GM12878 (cell line): ENCODE measurements at regions not wholly inside any gene's neighbourhood (a gene's known extent, or its start where the extent isn't known, plus 50 kb on each side); places are given as distances from the start of the nearest gene placed in this dataset.
"Not testable (repeated sequence)": the region's sequence is repeated elsewhere in the genome, so short reads cannot be mapped to it uniquely, and the experiment has no call there.

Experiments used
- ATAC-seq: fragments of 200-7000 bp; cut with Tn5 transposase; 3 replicates; pipeline ENCODE4 v1.9.1; 2020; ENCODE audit warnings: mild to moderate bottlenecking, moderate library complexity
- BruUV-seq: library from RNA; stranded (reverse); fragments of 400-500 nt; replicated peaks from 2 replicates; lab custom pipeline; 2021; lab: Mats Ljungman, UMichigan
- CTCF ChIA-PET: fragments of 300-600 bp; sonication (Branson Sonifier 250); formaldehyde crosslinking; extraction: SDS; loops from one replicate; lab custom pipeline; 2021; ENCODE audit warnings: inconsistent platforms; lab: Yijun Ruan, JAX
- POLR2A ChIA-PET: fragments of 350-600 bp; formaldehyde crosslinking; extraction: SDS; loops from one replicate; lab custom pipeline; 2021; ENCODE audit warnings: inconsistent platforms; lab: Charles Lee
- RAD21 ChIA-PET: fragments of 300-600 bp; sonication (Branson Sonifier 250); formaldehyde crosslinking; loops from one replicate; lab custom pipeline; 2023; ENCODE audit warnings: antibody characterized with exemption; ENCODE audit not compliant: unreplicated experiment; lab: Charles Lee
- SMC1A ChIA-PET: fragments of 300-600 bp; sonication (Branson Sonifier 250); formaldehyde crosslinking; loops from one replicate; lab custom pipeline; 2023; ENCODE audit not compliant: unreplicated experiment, uncharacterized antibody; lab: Charles Lee
- DNase-seq: peaks from one replicate; pipeline ENCODE4 v3.0.0-alpha.2; 2011; ENCODE audit warnings: low read depth, low spot score
- FAIRE-seq: peaks from 3 replicates; lab custom pipeline; 2011; peaks lifted over from hg19 to GRCh38; lab: Jason Lieb, UNC
- H2AFZ ChIP-seq: 2 replicates; pipeline ENCODE4 v1.6.0; 2011; ENCODE audit warnings: low read depth, low read length, control low read depth; ENCODE audit not compliant: control insufficient read depth
- H3K27ac ChIP-seq: 2 replicates; pipeline ENCODE4 v1.5.1; 2011; ENCODE audit warnings: control low read depth; ENCODE audit not compliant: control insufficient read depth, insufficient read depth
- H3K27me3 ChIP-seq, 2 experiments: replicated peaks in 1 of 2; 2 replicates each; pipeline versions ENCODE4 v1.6.0 to v1.6.1; 2011; ENCODE audit warnings: low read length in 1 of 2; ENCODE audit not compliant: control insufficient read depth in 2 of 2, insufficient read depth in 2 of 2
- H3K36me3 ChIP-seq, 2 experiments: 2 replicates each; pipeline ENCODE4 v1.5.1; 2011; ENCODE audit warnings: low read length in 1 of 2; ENCODE audit not compliant: control insufficient read depth in 2 of 2, insufficient read depth in 2 of 2
- H3K4me1 ChIP-seq: 2 replicates; pipeline ENCODE4 v1.6.1; 2011; ENCODE audit warnings: mild to moderate bottlenecking, low read length, moderate library complexity, mixed read lengths; ENCODE audit not compliant: control insufficient read depth, insufficient read depth
- H3K4me2 ChIP-seq: 2 replicates; pipeline ENCODE4 v1.6.0; 2011; ENCODE audit warnings: control low read depth; ENCODE audit not compliant: control insufficient read depth, insufficient read depth
- H3K4me3 ChIP-seq: fragments of 200-600 bp; sonication (generic); 2 replicates; pipeline ENCODE4 v1.5.1; 2016
- H3K79me2 ChIP-seq: 2 replicates; pipeline ENCODE4 v1.6.0; 2011; ENCODE audit warnings: low read length; ENCODE audit not compliant: control insufficient read depth, insufficient read depth
- H3K9ac ChIP-seq: 2 replicates; pipeline ENCODE4 v1.8.0; 2011; ENCODE audit warnings: low read length, control low read depth, mixed read lengths; ENCODE audit not compliant: control insufficient read depth, insufficient read depth
- H3K9me3 ChIP-seq: replicated peaks from 3 replicates; pipeline ENCODE4 v1.5.1; 2011; ENCODE audit warnings: mild to moderate bottlenecking, low read length; ENCODE audit not compliant: control insufficient read depth, insufficient read depth
- H4K20me1 ChIP-seq: 2 replicates; pipeline ENCODE4 v1.6.0; 2011; ENCODE audit not compliant: control insufficient read depth, insufficient read depth
- WGBS: methylation state at CpG from one replicate; pipeline ENCODE4 v1.1.6; 2016; ENCODE audit warnings: low lambda C conversion rate; ENCODE audit not compliant: insufficient replicate concordance, insufficient coverage; ENCODE audit errors: missing lambda C conversion rate; 5-methylcytosine and 5-hydroxymethylcytosine counted together
- in situ Hi-C: fragments of 300-500 bp; cut with MboI; formaldehyde crosslinking; loops from 9 replicates; pipeline ENCODE4 v1.14.3; 2018; ENCODE audit warnings: mixed read lengths
- intact Hi-C: fragments of 100-400 bp; cut with micrococcal nuclease; formaldehyde crosslinking; loops from one replicate; pipeline ENCODE4 v1.14.2; 2022; ENCODE audit not compliant: unreplicated experiment

- DNase-seq, RAD21 ChIA-PET, H3K36me3 ChIP-seq, H3K79me2 ChIP-seq, POLR2A ChIA-PET, H3K9me3 ChIP-seq, H3K9ac ChIP-seq, H3K4me1 ChIP-seq, H3K27me3 ChIP-seq, H3K4me2 ChIP-seq, ATAC-seq, H2AFZ ChIP-seq, BruUV-seq, intact Hi-C loops, H3K4me3 ChIP-seq, SMC1A ChIA-PET, FAIRE-seq, H3K27ac ChIP-seq, CTCF ChIA-PET, in situ Hi-C loops, H4K20me1 ChIP-seq: not testable (repeated sequence)
- 95% methylated on average over 7 of the region's 37 CpGs for WGBS
Observed at GRCh38 chr18:14997899-14998298, 249.9 kb downstream of the ANKRD30B start.

GRCh38 chr18:14998360-14999042, 250.5 kb downstream of the ANKRD30B start:
- RAD21 ChIA-PET, intact Hi-C loops, H3K9me3 ChIP-seq, CTCF ChIA-PET, POLR2A ChIA-PET, FAIRE-seq, H3K4me3 ChIP-seq, H4K20me1 ChIP-seq, H3K27ac ChIP-seq, SMC1A ChIA-PET, in situ Hi-C loops, H3K4me1 ChIP-seq, H3K79me2 ChIP-seq, H3K4me2 ChIP-seq, H3K36me3 ChIP-seq, H2AFZ ChIP-seq, H3K9ac ChIP-seq, H3K27me3 ChIP-seq, ATAC-seq, BruUV-seq, DNase-seq: not testable (repeated sequence)
- 93% methylated on average over 55 of the region's 62 CpGs for WGBS
